GM12892 (cell line): ENCODE measurements at regions not wholly inside any gene's neighbourhood (a gene's known extent, or its start where the extent isn't known, plus 50 kb on each side); places are given as distances from the start of the nearest gene placed in this dataset.

Source experiments
- POLR2A ChIP-seq: IDR thresholded peaks from 2 replicates; pipeline ENCODE4 v1.6.1; 2011; ENCODE audit warnings: low read depth, low read length, control low read depth
- POLR2AphosphoS5 ChIP-seq: IDR thresholded peaks from 2 replicates; pipeline ENCODE4 v1.6.1; 2011; ENCODE audit warnings: low read depth, low read length, control low read depth
- TAF1 ChIP-seq: IDR thresholded peaks from 2 replicates; pipeline ENCODE4 v1.6.1; 2011; ENCODE audit warnings: low read depth, mild to moderate bottlenecking, control low read depth, low read length, borderline replicate concordance

DNA sequence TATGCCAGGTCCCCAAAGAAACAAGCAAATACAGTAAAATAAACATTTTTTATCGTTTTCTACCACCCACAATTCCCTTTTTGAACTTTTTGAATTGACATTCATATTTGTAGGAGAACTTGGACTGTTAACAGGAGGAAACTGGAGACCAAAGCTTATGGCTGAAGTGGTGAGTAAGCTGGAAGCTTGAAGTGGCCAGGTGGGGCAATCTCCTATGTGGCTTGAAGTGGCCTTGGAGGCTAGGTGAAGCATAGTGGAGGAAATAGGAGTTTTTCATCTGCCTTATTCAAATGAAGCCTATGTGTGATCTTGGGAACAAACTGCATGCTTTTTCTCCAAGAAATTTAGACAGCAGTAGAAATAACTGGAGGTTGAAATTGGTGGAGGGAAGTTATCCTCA is 962.9 kb upstream of the FANCL start:
- no peak for TF ChIP-seq POLR2A
- no peak for TF ChIP-seq POLR2AphosphoS5
- no peak for TF ChIP-seq TAF1
